Neural cell (in vitro differentiated cells): ENCODE measurements at regions not wholly inside any gene's neighbourhood (a gene's known extent, or its start where the extent isn't known, plus 50 kb on each side); places are given as distances from the start of the nearest gene placed in this dataset.

Experiments
- H2AFZ ChIP-seq: fragments of 200-600, 300-800 bp; sonication (generic), shearing (Covaris generic); 2 replicates; pipeline ENCODE4 v1.6.0; 2014; ENCODE audit warnings: low read depth, mild to moderate bottlenecking, antibody characterized with exemption, low read length, moderate library complexity
- H3F3A ChIP-seq: fragments of 200-600 bp; shearing (Covaris generic); 2 replicates; pipeline ENCODE4 v1.6.1; 2016; ENCODE audit warnings: mild to moderate bottlenecking, moderate library complexity, mixed read lengths, antibody characterized with exemption, low read length; ENCODE audit not compliant: insufficient read depth, poor library complexity, severe bottlenecking
- H3K27ac ChIP-seq: fragments of 200-600, 300-800 bp; sonication (generic), shearing (Covaris generic); 2 replicates; pipeline ENCODE4 v1.5.1; 2014; ENCODE audit warnings: mild to moderate bottlenecking, low read length, moderate library complexity
- H3K27me3 ChIP-seq: fragments of 300-800, 200-600 bp; sonication (generic), shearing (Covaris generic); 2 replicates; pipeline ENCODE4 v1.6.0; 2014; ENCODE audit warnings: mild to moderate bottlenecking, low read depth, low read length, moderate library complexity; ENCODE audit not compliant: insufficient read depth
- H3K36me3 ChIP-seq: fragments of 300-800, 200-600 bp; sonication (generic), shearing (Covaris generic); 2 replicates; pipeline ENCODE4 v1.5.1; 2014; ENCODE audit warnings: mild to moderate bottlenecking, antibody characterized with exemption, low read length, moderate library complexity; ENCODE audit not compliant: insufficient read depth
- H3K4me2 ChIP-seq: fragments of 300-800, 200-600 bp; sonication (generic), shearing (Covaris generic); 2 replicates; pipeline ENCODE4 v1.6.0; 2014; ENCODE audit warnings: mild to moderate bottlenecking, low read length
- H3K4me3 ChIP-seq: fragments of 300-800, 200-600 bp; sonication (generic), shearing (Covaris generic); 2 replicates; pipeline ENCODE4 v1.5.1; 2014; ENCODE audit warnings: mild to moderate bottlenecking, low read length, moderate library complexity
- H3K79me2 ChIP-seq: fragments of 200-600 bp; shearing (Covaris generic); replicated peaks from 2 replicates; pipeline ENCODE4 v1.6.0; 2014; ENCODE audit warnings: mild to moderate bottlenecking, low read length, moderate library complexity; ENCODE audit not compliant: insufficient read depth
- H3K9ac ChIP-seq: fragments of 300-800, 200-600 bp; sonication (generic), shearing (Covaris generic); 2 replicates; pipeline ENCODE4 v1.6.1; 2016; ENCODE audit warnings: mild to moderate bottlenecking, low read length, mixed read lengths
- H3K9me2 ChIP-seq: fragments of 200-600 bp; shearing (Covaris generic); 2 replicates; pipeline ENCODE4 v1.6.1; 2016; ENCODE audit warnings: mild to moderate bottlenecking, low read length, mixed read lengths; ENCODE audit not compliant: insufficient read depth
- H3K9me3 ChIP-seq: fragments of 200-600, 300-800 bp; sonication (generic), shearing (Covaris generic); 2 replicates; pipeline ENCODE4 v1.6.1; 2016; ENCODE audit warnings: mild to moderate bottlenecking, mixed run types, low read length, moderate library complexity, mixed read lengths
- H4K20me1 ChIP-seq: fragments of 200-600 bp; shearing (Covaris generic); 2 replicates; pipeline ENCODE4 v1.6.1; 2016; ENCODE audit warnings: mild to moderate bottlenecking, mixed run types; ENCODE audit not compliant: insufficient read depth
- EP300 ChIP-seq: fragments of 450-650 bp; conservative IDR thresholded peaks from 2 replicates; pipeline ENCODE4 v1.6.1; 2014; ENCODE audit warnings: antibody characterized with exemption, mild to moderate bottlenecking, moderate library complexity; ENCODE audit not compliant: poor library complexity, severe bottlenecking
- EZH2 ChIP-seq: fragments of 200-600, 300-800 bp; shearing (Covaris generic), sonication (generic); IDR thresholded peaks from 2 replicates; pipeline ENCODE4 v1.6.1; 2014; ENCODE audit warnings: antibody characterized with exemption, low read length, borderline replicate concordance, mild to moderate bottlenecking; ENCODE audit not compliant: insufficient read depth, poor library complexity, severe bottlenecking
- MXI1 ChIP-seq: fragments of 450-650 bp; conservative IDR thresholded peaks from 2 replicates; pipeline ENCODE4 v1.6.1; 2014; ENCODE audit warnings: antibody characterized with exemption, mild to moderate bottlenecking; ENCODE audit not compliant: poor library complexity, severe bottlenecking
- POLR2AphosphoS5 ChIP-seq: IDR thresholded peaks from 2 replicates; pipeline ENCODE4 v1.6.1; 2012
- RAD21 ChIP-seq: fragments of 450-650 bp; conservative IDR thresholded peaks from 2 replicates; pipeline ENCODE4 v1.6.1; 2014; ENCODE audit warnings: antibody characterized with exemption, mild to moderate bottlenecking, moderate library complexity
- SMC3 ChIP-seq: fragments of 450-650 bp; conservative IDR thresholded peaks from 2 replicates; pipeline ENCODE4 v1.6.1; 2014; ENCODE audit warnings: antibody characterized with exemption, mild to moderate bottlenecking, moderate library complexity; ENCODE audit not compliant: poor library complexity
- TAF1 ChIP-seq: IDR thresholded peaks from 2 replicates; pipeline ENCODE4 v1.6.1; 2012; ENCODE audit warnings: low read depth
- TF ChIP-seq, protein P1 (sequence below): fragments of 450-650 bp; IDR thresholded peaks from 2 replicates; pipeline ENCODE4 v1.5.1; 2014; ENCODE audit warnings: antibody characterized with exemption, mild to moderate bottlenecking, moderate library complexity; ENCODE audit not compliant: poor library complexity, severe bottlenecking
- TF ChIP-seq, protein P2 (sequence below): IDR thresholded peaks from 2 replicates; pipeline ENCODE4 v1.6.1; 2012; ENCODE audit warnings: borderline replicate concordance

DNA sequence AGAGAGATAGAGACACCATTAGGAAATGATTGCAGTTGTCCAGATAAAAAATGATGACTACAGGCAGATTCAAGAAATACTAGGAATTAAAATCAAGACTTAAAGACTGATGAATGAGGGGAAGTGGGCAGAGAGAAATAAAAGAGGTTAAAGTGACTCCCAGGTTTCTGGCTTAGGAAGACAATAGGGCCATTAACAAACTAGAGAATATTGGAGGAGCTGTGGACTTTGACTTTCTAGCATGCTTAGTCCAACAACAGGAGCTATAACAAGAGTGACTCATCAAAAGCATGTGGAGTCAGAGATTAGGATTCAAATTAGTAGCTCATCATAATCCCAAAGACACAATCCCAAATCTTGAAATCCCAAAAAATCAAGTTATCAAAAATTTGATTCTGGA is 101.5 kb downstream of the BMP4 start:
- Histone ChIP-seq H3F3A (no peaks in the 10 kb centered on the region), H3K9ac (no peak overlapping the region), H3K9me3 (no peaks in the 10 kb centered on the region), H3K27me3 (no peaks in the 10 kb centered on the region), H3K4me3 (no peak overlapping the region), H3K9me2 (no peaks in the 10 kb centered on the region), H4K20me1 (no peaks in the 10 kb centered on the region), H2AFZ (no peak overlapping the region), H3K27ac (no peak overlapping the region), H3K79me2 (no peaks in the 10 kb centered on the region), H3K36me3 (no peaks in the 10 kb centered on the region), H3K4me2 (no peak overlapping the region)
- TF ChIP-seq, protein P1, sequence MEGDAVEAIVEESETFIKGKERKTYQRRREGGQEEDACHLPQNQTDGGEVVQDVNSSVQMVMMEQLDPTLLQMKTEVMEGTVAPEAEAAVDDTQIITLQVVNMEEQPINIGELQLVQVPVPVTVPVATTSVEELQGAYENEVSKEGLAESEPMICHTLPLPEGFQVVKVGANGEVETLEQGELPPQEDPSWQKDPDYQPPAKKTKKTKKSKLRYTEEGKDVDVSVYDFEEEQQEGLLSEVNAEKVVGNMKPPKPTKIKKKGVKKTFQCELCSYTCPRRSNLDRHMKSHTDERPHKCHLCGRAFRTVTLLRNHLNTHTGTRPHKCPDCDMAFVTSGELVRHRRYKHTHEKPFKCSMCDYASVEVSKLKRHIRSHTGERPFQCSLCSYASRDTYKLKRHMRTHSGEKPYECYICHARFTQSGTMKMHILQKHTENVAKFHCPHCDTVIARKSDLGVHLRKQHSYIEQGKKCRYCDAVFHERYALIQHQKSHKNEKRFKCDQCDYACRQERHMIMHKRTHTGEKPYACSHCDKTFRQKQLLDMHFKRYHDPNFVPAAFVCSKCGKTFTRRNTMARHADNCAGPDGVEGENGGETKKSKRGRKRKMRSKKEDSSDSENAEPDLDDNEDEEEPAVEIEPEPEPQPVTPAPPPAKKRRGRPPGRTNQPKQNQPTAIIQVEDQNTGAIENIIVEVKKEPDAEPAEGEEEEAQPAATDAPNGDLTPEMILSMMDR = no peak
- TF ChIP-seq RAD21 = no peak
- TF ChIP-seq MXI1 = no peak
- TF ChIP-seq, protein P2, sequence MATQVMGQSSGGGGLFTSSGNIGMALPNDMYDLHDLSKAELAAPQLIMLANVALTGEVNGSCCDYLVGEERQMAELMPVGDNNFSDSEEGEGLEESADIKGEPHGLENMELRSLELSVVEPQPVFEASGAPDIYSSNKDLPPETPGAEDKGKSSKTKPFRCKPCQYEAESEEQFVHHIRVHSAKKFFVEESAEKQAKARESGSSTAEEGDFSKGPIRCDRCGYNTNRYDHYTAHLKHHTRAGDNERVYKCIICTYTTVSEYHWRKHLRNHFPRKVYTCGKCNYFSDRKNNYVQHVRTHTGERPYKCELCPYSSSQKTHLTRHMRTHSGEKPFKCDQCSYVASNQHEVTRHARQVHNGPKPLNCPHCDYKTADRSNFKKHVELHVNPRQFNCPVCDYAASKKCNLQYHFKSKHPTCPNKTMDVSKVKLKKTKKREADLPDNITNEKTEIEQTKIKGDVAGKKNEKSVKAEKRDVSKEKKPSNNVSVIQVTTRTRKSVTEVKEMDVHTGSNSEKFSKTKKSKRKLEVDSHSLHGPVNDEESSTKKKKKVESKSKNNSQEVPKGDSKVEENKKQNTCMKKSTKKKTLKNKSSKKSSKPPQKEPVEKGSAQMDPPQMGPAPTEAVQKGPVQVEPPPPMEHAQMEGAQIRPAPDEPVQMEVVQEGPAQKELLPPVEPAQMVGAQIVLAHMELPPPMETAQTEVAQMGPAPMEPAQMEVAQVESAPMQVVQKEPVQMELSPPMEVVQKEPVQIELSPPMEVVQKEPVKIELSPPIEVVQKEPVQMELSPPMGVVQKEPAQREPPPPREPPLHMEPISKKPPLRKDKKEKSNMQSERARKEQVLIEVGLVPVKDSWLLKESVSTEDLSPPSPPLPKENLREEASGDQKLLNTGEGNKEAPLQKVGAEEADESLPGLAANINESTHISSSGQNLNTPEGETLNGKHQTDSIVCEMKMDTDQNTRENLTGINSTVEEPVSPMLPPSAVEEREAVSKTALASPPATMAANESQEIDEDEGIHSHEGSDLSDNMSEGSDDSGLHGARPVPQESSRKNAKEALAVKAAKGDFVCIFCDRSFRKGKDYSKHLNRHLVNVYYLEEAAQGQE = no peak
- no peak for TF ChIP-seq TAF1
- TF ChIP-seq POLR2AphosphoS5 = no peak
- no peak for TF ChIP-seq EZH2
- no peak for TF ChIP-seq EP300
- no peak for TF ChIP-seq SMC3

DNA sequence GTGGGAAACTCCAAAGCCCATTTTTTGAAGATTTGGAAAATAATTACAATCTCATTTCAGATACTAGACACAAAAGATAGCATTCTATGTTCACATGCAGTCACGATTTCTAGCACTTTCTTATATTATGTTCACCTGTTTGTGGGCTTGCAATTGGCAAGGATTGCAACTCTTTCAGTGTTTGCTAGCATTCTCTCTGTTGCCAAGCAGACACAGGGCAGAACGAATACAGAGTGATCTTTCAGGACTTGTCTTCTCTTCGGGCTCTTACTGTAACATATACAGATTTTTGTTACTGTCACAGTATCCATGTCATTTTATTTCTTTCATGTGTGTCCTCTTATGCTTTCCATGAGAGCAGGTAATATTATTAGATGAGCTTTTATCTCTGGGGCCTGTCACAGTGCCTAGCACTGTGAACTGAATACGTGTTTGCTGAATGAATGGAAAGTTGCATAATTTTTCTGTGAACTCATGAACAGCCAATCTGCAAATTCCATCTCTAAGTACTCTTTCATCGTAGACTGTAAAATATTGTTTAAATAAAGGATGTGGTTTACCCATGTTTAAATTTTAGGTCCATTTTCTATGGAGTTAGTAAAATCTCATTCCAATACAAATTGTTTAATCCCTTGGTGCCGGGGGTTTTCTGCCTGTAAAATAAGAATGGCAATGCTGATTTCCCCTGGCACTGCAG is 105.1 kb downstream of the BMP4 start:
- H3K27me3 ChIP-seq = no peaks in the 10 kb centered on the region
- H3K9me3 ChIP-seq = no peaks in the 10 kb centered on the region
- no peak overlapping the region for H3K9ac ChIP-seq
- H3K27ac ChIP-seq = no peak overlapping the region
- no peaks in the 10 kb centered on the region for H3K36me3 ChIP-seq
- TF ChIP-seq POLR2AphosphoS5 (no peak), MXI1 (no peak), EZH2 (no peak), RAD21 (no peak), EP300 (no peak), SMC3 (no peak), TAF1 (no peak)
- TF ChIP-seq, protein P1 = no peak
- TF ChIP-seq, protein P2 = no peak
- no peaks in the 10 kb centered on the region for H4K20me1 ChIP-seq
- H3K4me2 ChIP-seq = no peak overlapping the region
- no peak overlapping the region for H3K4me3 ChIP-seq
- no peak overlapping the region for H2AFZ ChIP-seq
- H3F3A ChIP-seq = no peaks in the 10 kb centered on the region
- no peaks in the 10 kb centered on the region for H3K9me2 ChIP-seq
- H3K79me2 ChIP-seq = no peaks in the 10 kb centered on the region
